ENCODE measurements at regions not wholly inside any gene's neighbourhood (a gene's known extent, or its start where the extent isn't known, plus 50 kb on each side); places are given as distances from the start of the nearest gene placed in this dataset.

- H3K4me1 ChIP-seq (ENCODE audit: insufficient read depth), result no peaks in the 10 kb centered on the region
- H3K4me3 ChIP-seq, result no peak overlapping the region
- TF ChIP-seq ZNF331 (CRISPR knock-in tag; IDR thresholded peaks at IDR 0.05; ENCODE audit: low read depth) (no peak), EZH2 (IDR thresholded peaks at IDR 0.05; ENCODE audit: low read depth, unreplicated experiment) (no peak), POLR2AphosphoS5 (IDR thresholded peaks at IDR 0.05; ENCODE audit: low read depth) (no peak), EZH2phosphoT487 (IDR thresholded peaks at IDR 0.05; ENCODE audit: unreplicated experiment) (no peak), CTCF (conservative IDR thresholded peaks at IDR 0.05; ENCODE audit: low read depth in 2 of 2) (no peak), CREB1 (CRISPR knock-in tag; IDR thresholded peaks at IDR 0.05; ENCODE audit: low read depth) (no peak), STAT1 (IDR thresholded peaks at IDR 0.05; ENCODE audit: unreplicated experiment) (no peak), ZNF114 (CRISPR knock-in tag; IDR thresholded peaks at IDR 0.05) (no peak), JUNB (IDR thresholded peaks at IDR 0.05; ENCODE audit: unreplicated experiment) (no peak), NANOG (IDR thresholded peaks at IDR 0.05; ENCODE audit: borderline replicate concordance) (no peak)
- TF ChIP-seq, protein P1, sequence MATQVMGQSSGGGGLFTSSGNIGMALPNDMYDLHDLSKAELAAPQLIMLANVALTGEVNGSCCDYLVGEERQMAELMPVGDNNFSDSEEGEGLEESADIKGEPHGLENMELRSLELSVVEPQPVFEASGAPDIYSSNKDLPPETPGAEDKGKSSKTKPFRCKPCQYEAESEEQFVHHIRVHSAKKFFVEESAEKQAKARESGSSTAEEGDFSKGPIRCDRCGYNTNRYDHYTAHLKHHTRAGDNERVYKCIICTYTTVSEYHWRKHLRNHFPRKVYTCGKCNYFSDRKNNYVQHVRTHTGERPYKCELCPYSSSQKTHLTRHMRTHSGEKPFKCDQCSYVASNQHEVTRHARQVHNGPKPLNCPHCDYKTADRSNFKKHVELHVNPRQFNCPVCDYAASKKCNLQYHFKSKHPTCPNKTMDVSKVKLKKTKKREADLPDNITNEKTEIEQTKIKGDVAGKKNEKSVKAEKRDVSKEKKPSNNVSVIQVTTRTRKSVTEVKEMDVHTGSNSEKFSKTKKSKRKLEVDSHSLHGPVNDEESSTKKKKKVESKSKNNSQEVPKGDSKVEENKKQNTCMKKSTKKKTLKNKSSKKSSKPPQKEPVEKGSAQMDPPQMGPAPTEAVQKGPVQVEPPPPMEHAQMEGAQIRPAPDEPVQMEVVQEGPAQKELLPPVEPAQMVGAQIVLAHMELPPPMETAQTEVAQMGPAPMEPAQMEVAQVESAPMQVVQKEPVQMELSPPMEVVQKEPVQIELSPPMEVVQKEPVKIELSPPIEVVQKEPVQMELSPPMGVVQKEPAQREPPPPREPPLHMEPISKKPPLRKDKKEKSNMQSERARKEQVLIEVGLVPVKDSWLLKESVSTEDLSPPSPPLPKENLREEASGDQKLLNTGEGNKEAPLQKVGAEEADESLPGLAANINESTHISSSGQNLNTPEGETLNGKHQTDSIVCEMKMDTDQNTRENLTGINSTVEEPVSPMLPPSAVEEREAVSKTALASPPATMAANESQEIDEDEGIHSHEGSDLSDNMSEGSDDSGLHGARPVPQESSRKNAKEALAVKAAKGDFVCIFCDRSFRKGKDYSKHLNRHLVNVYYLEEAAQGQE (IDR thresholded peaks at IDR 0.05; ENCODE audit: unreplicated experiment), result no peak
- TF ChIP-seq, protein P2, sequence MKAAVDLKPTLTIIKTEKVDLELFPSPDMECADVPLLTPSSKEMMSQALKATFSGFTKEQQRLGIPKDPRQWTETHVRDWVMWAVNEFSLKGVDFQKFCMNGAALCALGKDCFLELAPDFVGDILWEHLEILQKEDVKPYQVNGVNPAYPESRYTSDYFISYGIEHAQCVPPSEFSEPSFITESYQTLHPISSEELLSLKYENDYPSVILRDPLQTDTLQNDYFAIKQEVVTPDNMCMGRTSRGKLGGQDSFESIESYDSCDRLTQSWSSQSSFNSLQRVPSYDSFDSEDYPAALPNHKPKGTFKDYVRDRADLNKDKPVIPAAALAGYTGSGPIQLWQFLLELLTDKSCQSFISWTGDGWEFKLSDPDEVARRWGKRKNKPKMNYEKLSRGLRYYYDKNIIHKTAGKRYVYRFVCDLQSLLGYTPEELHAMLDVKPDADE (IDR thresholded peaks at IDR 0.05), result no peak
- TF ChIP-seq, protein P3, sequence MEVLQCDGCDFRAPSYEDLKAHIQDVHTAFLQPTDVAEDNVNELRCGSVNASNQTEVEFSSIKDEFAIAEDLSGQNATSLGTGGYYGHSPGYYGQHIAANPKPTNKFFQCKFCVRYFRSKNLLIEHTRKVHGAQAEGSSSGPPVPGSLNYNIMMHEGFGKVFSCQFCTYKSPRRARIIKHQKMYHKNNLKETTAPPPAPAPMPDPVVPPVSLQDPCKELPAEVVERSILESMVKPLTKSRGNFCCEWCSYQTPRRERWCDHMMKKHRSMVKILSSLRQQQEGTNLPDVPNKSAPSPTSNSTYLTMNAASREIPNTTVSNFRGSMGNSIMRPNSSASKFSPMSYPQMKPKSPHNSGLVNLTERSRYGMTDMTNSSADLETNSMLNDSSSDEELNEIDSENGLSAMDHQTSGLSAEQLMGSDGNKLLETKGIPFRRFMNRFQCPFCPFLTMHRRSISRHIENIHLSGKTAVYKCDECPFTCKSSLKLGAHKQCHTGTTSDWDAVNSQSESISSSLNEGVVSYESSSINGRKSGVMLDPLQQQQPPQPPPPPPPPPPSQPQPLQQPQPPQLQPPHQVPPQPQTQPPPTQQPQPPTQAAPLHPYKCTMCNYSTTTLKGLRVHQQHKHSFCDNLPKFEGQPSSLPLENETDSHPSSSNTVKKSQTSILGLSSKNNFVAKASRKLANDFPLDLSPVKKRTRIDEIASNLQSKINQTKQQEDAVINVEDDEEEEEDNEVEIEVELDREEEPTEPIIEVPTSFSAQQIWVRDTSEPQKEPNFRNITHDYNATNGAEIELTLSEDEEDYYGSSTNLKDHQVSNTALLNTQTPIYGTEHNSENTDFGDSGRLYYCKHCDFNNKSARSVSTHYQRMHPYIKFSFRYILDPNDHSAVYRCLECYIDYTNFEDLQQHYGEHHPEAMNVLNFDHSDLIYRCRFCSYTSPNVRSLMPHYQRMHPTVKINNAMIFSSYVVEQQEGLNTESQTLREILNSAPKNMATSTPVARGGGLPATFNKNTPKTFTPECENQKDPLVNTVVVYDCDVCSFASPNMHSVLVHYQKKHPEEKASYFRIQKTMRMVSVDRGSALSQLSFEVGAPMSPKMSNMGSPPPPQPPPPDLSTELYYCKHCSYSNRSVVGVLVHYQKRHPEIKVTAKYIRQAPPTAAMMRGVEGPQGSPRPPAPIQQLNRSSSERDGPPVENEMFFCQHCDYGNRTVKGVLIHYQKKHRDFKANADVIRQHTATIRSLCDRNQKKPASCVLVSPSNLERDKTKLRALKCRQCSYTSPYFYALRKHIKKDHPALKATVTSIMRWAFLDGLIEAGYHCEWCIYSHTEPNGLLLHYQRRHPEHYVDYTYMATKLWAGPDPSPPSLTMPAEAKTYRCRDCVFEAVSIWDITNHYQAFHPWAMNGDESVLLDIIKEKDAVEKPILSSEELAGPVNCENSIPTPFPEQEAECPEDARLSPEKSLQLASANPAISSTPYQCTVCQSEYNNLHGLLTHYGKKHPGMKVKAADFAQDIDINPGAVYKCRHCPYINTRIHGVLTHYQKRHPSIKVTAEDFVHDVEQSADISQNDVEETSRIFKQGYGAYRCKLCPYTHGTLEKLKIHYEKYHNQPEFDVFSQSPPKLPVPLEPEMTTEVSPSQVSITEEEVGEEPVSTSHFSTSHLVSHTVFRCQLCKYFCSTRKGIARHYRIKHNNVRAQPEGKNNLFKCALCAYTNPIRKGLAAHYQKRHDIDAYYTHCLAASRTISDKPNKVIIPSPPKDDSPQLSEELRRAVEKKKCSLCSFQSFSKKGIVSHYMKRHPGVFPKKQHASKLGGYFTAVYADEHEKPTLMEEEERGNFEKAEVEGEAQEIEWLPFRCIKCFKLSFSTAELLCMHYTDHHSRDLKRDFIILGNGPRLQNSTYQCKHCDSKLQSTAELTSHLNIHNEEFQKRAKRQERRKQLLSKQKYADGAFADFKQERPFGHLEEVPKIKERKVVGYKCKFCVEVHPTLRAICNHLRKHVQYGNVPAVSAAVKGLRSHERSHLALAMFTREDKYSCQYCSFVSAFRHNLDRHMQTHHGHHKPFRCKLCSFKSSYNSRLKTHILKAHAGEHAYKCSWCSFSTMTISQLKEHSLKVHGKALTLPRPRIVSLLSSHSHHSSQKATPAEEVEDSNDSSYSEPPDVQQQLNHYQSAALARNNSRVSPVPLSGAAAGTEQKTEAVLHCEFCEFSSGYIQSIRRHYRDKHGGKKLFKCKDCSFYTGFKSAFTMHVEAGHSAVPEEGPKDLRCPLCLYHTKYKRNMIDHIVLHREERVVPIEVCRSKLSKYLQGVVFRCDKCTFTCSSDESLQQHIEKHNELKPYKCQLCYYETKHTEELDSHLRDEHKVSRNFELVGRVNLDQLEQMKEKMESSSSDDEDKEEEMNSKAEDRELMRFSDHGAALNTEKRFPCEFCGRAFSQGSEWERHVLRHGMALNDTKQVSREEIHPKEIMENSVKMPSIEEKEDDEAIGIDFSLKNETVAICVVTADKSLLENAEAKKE (CRISPR knock-in tag; IDR thresholded peaks at IDR 0.05), result no peak
- no peak overlapping the region for H3K27ac Mint-ChIP-seq
- no peak overlapping the region for H3K4me2 ChIP-seq
- H3K9me2 ChIP-seq (ENCODE audit: insufficient read depth), result peaks cover 8% of the 10 kb centered on the region; the same call in 1 of the 2 replicates
- H3K27ac ChIP-seq (ENCODE audit: low read depth), result no peak overlapping the region
- H2AFZ ChIP-seq, result no peak overlapping the region
- H3K36me3 ChIP-seq (ENCODE audit: insufficient read depth), result no peaks in the 10 kb centered on the region
- H3K79me2 ChIP-seq (replicated peaks; ENCODE audit: insufficient read depth), result no peaks in the 10 kb centered on the region
- no peak for DNase-seq (ENCODE audit: low spot score)
- H4K20me1 ChIP-seq (replicated peaks; ENCODE audit: insufficient read depth), result no peaks in the 10 kb centered on the region
- no peaks in the 10 kb centered on the region for H3K36me3 Mint-ChIP-seq (ENCODE audit: low read depth)
- H3F3A ChIP-seq (replicated peaks; ENCODE audit: low read depth), result no peaks in the 10 kb centered on the region
- no peak for ATAC-seq
- no peaks in the 10 kb centered on the region for H3K9me3 Mint-ChIP-seq
- peaks cover 4% of the 10 kb centered on the region for H3K27me3 Mint-ChIP-seq (ENCODE audit: insufficient read depth, low read depth, poor library complexity)
- no peak overlapping the region for H3K4me3 Mint-ChIP-seq
- H3K27me3 ChIP-seq (ENCODE audit: insufficient read depth), result no peaks in the 10 kb centered on the region
- H3K4me1 Mint-ChIP-seq, result peaks cover 19% of the 10 kb centered on the region
Observed at GRCh38 chr5:38113456-38113855, 144.9 kb upstream of the EGFLAM start.
